Middle frontal gyrus (tissue), 1 donor: ENCODE measurements at regions not wholly inside any gene's neighbourhood (a gene's known extent, or its start where the extent isn't known, plus 50 kb on each side); places are given as distances from the start of the nearest gene placed in this dataset.
"Not testable (repeated sequence)": the region's sequence is repeated elsewhere in the genome, so short reads cannot be mapped to it uniquely, and the experiment has no call there.

ENCODE experiments used
- DNase-seq: peaks from one replicate; pipeline ENCODE4 v3.0.0-alpha.2; 2015; ENCODE audit warnings: low spot score; ENCODE audit errors: extremely low spot score

DNA sequence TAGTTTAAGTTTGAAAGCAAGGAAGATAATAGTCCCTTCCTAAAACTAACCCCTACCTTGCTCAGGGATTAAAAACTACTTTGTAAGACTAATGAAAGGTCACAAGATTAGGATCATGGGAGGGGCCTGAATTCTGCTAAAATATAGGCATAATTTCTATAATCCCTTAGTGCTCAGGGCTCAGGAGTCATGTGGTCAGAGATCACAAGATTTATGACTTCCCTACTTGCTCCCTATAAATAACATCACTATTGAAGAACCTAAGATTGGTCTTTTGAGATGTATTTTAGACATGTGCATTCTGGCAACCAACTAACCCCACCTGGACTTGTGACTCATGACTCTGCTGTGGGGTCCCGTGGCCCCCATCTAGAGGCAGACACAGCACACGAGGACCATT is 81.1 kb downstream of the STMND1 start:
- DNase-seq, result no peak

DNA sequence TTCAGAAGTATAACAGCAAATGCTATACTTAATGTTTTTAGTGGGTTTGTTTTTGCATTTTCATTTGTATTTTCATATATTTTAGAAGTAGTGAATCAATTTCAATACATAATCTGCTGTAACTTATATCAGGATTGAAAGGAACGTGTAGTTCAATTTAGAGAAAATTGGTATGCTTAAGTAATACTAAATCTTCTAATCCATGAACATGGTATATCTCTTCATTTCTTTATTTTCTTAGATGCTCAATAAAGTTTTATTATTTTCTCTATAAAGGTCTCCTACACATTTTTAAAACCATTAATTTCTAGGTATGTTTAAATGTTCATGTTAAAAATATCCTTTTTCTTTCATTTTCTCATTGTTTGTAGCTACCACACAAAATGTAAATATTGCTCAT is 85.1 kb downstream of the STMND1 start:
- no peak for DNase-seq

DNA sequence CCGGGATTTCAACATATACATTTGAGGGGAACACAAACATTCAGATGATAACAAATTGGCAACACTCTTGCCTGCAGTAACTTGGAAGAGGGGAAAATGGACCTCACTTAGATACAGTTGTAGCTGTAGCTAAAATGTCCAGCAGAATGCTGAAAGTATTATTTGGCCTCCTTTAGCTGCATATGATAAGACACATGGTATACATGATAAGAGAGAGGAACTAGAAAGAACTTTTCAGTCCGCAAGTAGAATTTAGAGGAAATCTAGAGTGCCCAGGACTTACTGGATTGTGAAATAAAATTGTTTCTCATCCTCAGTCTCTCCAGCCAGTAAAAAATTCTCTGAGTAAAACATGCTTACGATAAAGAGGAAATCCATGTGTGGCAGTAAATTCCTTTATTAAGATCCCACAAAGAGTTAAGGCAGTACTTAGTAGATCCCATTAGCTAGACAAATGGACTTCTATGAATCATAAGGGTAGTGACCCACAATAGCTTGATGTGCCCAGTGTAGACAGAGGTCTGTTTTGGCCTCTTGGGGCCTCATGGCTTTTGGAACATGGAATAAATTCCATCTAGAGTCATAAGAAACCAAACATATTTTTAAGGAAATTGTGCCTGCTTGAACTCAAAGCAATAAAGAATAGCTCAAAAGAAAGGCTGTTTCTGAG is 87.9 kb upstream of the RBM24 start:
- no peak for DNase-seq

DNA sequence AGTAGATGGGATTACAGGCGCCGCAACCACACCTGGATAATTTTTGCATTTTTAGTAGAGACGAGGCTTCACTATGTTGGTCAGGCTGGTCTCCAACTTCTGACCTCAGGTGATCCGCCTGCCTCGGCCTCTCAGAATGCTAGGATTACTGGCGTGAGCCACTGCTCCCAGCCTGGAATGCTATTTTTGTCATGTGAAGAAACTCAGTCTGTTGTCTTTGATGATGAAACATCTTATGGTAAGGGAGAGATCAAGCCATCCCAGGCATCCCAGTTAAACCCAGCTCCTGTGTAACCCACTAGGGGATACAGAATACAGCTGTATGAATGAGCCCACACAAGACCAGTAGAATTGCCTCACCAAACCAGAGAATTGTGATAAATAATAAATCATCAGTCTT is 83.6 kb upstream of the RBM24 start:
- DNase-seq, result no peak

DNA sequence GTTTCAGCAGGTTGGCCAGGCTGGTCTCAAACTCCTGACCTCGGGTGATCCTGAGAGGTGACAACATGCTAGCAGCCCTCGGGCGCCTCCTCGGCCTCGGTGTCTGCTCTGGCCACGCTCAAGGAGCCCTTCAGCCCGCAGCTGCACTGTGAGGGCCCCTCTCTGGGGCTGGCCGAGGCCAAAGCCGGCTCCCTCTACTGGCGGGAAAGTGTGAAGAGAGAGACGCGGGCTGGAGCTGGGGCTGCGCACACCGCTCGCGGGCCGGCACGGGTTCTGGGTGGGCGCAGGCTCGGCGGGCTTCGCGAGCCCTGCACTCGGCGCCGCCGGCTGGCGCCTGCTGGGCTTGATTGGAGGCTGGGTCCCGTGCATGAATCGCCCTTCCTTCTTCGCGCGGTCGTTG is 80.8 kb upstream of the RBM24 start:
- no peak for DNase-seq

DNA sequence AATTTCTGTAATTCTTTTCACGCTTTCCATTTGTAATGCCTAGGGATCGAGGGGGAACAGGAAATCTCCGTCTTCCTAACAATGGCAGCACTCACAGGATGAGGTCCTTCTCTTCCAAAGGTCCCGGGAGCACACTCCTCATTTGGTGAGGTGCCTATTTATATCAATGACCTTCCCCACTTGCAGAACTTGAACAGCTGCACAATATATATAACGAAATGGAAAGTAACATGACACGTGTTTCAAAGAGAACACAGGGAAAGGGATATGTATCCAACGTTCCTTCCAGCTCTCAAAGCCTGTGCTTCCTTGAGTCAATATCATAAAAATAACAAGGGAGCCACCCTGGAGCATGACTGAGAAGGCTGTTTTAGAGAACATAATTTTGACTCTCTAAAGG is 78.6 kb upstream of the RBM24 start:
- no peak for DNase-seq

DNA sequence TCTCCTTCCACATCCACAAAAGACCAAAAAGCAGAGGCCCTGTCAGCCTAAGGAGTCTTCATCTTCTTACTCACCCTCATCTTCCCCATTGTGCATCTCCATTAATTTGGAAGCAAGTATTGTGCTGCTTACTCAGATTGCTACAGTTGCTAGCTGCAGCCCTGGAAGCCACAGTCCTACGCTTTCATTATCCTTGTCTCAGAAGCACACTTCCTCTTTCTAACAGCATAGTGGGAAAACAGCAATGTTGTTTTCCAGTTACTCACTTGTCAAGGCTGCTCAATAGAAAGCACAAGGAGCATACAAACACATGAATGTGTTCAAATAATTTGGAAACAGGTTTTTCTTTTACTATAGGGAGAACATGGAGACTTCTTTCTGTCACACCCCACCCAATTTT is 76.6 kb upstream of the RBM24 start:
- no peak for DNase-seq

DNA sequence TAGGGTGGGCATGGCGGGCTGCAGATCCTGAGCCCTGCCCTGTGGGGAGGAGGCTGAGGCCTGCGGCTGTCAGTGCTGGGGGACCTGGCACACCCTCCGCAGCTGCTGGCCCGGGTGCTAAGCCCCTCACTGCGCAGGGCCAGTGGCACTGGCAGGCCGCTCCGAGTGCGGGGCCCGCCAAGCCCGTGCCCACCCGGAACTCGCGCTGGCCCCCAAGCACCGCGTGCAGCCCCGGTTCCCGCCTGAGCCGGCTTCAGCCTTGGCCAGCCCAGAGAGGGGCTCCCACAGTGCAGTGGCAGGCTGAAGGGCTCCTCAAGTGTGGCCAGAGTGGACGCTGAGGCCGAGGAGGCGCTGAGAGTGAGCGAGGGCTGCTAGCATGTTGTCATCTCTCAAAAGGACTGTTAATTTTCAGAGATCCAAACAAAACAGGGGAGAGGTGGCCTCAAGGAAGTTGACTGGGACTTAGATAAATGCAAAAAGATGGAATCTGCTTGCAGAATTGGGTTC is 74.5 kb upstream of the RBM24 start:
- no peak for DNase-seq

DNA sequence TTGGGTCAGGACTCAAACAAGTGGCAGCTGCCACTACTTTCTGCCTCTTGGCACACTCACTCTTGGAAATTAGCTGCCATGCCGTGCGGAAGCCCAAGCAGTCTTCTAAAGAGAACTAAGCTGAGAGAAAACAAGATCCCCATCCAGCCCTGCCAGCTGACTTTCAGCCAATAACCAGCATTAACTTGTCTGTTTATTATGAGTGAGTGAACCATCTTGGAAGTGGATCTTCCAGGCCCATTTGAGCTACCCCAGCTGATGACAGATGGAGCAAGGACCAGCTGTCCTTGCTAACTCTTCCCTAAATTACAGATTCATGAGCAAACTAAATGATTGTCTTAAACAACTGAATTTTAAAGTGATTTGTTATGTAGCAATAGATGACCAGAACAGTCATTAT is 73.9 kb upstream of the RBM24 start:
- DNase-seq, result no peak

DNA sequence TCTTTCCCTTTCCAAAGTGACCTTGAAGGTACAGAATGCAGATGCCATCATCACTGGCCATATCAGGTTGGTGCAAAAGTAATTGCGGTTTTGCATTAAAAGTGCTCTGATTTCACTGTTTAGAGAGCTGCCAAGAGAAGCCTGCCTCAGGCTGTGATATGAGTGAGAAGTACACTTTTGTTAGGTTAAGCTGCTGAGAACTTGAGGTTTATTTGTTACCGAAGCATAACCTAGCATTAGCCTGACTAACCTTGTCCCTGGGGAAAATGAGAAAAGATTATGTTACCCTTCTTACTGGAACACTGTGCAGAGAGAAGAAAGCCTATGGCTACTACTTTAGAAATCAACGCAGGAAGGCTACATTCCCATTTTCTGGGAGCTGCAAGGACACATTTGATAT is 70.5 kb upstream of the RBM24 start:
- DNase-seq, result no peak

DNA sequence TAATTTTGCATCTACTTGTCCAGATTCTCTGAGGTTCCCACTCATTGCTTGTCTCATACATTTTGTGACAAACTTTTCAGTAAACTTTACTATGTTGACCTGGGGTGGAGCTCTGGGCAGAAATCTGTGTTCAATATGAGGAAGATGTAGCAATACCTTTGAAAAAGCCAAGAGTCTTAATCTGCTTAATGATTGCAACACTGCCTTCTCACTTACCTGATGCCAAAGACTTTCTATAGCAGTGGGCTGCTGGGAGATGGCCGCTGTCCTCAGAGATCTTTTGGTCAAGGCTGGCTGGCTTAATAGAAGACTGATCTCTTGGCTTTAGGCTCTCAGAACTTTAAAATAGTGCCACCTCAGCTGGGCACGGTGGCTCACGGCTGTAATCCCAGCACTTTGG is 70.1 kb upstream of the RBM24 start:
- no peak for DNase-seq

DNA sequence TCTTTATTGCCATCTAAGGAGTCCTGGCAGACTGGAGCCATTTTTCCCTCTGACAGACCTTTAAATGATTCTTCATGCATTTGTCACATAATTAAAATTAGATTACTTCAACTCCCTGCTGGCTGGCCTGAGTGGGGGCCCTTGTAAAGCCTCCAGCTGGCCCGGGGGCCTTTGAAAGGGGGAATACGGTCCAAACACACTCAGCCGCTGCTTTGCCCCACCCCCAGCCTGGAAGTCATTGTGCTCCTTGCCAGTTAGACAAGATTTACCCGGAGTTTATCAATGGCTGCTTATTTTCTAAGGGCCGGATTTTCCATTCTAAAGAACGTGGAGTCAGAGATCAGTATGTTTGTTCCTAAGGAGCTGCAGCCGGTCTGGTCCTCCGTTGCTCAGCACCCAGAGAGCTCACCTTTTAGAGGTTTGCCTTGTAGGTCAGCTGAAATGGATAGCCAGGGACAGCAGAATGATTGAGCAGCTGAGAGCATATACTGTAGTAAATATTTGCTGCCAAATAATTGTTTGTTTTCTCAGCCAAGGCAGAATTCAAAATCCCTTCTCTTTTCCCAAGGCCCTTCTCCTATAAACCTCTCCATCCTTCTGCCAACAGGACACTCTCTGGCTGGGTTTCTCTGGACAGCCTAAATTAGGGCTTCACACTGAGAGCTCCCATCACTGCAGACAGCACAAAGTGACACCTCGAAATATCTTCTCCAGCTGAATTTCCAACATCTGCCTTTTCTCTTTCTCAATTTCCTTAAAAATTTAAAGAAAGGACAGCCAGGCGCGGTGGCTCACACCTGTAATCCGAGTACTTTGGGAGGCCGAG is 68.4 kb upstream of the RBM24 start:
- DNase-seq, result no peak

DNA sequence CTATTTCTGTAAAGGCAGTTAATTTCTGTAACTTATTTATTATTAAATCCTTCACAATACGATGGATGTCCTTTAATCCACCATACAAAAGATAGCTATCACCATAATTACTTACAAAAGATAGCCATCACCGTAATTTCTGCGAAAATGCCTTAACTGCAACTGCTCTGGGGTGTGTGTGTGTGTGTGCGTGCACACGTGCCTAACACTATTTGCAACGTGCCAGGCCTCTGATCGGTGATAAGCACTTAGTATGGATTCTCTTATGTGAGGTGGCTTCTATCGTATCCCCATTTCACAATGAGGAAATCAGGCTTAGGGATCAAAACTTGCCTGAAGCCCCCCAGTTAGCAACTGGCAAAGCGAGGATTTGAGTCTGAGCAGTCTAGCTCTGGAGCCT is 67.1 kb upstream of the RBM24 start:
- no peak for DNase-seq

DNA sequence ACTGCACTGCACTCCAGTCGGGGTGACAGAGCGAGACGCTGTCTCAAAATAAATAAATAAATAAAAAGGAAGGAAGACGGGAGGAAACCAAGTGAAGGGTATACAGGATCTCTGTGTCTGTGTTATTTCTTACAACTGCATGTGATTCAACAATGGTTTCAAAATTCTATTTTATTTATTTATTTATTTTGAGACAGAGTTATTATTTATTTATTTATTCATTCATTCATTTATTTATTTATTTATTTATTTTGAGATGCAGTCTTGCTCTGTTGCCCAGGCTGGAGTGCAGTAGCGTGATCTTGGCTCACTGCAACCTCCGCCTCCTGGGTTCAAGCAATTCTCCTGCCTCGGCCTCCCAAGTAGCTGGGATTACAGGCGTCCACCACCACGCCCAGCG is 64.2 kb upstream of the RBM24 start:
- DNase-seq, result not testable (repeated sequence)

DNA sequence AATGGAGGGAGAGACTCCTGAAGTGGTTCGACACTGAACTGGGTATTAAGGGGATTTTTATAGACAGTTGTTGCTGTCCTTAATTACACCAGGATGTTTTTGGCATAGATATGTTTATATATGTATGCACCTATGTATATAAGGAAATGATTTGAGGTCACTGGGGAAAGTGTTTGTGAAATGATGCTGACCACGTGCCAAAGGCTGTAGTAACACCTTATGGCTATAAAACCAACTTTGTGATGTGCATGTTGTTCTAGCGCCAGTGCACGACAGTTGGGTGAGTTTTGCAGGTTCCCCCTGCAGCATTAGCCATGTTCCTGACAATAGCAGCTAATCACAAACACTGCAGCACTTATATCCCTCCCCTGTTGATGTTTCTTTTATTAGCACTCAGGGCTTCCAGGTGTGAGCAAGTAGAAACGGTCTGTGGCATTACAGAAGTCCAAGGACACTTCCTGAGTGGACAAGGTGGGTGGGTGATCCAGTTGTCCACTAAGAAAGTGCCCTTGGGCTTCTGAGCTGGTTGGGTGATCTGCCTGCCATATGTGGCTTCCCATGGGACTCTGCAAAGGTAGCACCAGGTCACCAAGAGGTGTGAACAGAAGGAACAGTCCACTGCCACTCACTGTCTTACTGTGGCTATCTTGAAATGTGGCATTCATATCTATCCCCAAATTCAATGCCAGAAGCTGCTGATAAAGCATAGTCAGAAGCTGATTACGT is 63.0 kb upstream of the RBM24 start:
- DNase-seq, result no peak

DNA sequence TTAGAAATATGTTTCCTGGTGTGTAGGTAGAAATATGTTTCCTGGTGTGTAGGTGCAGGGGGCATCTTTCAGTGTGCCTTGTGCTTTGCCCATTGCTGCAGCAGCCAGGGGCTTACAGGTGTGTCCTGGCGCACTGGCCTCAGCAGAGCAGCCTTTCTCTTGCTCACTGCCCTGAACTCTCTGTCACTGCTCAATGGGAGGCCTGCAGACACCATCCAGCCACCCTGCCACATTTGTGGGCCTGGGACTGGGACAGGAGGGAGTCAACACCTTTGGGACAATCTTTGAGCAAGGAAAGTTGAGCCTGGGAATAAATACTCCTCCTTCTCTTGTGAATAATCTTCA is 62.4 kb upstream of the RBM24 start:
- no peak for DNase-seq

DNA sequence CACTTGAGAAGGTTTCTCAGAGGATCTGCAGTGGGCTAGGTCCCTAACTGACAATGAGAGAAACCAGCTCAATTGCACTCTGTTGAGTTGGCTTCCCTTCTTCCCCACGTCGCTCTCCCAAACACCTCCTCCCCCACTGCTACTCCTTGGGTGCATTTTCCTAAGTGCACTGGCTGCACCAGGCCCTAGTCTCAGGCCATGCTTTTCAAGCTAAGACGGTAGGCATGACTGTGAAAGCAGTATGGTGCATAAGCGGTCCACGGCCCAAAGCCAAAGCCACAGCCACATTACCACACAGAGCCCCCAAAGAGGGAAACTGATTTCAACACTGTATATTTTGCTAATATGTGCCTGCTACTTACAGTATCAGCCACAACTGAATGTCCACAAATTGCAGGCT is 62.1 kb upstream of the RBM24 start:
- no peak for DNase-seq

DNA sequence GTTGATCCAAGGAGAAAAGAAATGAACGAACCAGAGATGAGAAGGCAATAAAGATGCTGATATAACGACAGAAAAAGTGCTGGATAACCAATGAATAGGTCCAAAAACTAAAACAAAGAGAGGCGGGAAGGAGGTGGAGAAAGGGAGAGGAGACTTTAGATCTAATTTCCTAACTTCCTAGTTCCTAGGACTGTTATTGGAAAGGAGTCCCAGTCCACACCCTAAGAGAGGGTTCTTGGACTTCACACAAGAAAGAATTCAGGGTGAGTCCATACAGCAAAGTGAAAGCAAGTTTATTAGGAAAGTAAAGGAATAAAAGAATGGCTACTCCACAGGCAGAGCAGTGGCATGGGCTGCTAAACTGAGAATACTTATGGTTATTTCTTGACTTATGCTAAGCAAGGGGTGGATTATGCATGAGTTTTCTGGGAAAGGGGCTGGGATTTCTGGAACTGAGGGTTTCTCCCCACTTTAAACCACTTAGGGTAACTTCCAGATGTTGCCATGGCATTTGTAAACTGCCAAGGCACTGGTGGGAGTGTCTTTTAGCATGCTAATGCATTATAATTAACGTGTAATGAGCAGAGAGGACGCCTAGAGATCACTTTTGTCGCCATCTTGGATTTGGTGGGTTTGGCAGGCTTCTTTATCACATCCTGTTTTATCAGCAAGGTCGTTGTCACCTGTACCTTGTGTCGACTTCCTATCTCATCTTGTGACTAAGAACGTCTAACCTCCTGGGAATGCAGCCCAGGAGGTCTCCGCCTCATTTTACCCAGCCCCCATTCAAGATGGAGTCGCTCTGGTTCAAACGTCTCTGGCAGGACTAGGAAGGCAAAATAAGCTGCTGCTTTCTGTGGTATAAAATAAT is 60.9 kb upstream of the RBM24 start:
- no peak for DNase-seq

DNA sequence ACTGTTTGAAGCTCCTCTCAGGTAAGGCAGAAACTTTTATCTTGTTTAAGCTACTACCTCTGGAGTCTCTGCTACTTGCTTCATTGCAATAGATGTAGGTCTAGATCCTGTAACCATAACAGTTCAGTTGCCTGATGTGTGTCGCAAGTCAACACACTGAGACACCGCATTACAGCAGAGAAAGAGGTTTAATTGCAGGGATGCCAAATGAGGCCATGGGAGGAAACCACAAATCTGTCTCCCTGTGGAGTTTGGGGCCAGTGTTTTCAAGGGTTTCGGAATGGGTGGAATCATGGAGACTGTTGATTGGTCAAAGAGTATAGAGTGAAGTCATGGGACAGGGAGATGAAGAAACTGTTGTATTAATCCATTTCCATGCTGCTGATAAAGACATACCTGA is 57.1 kb upstream of the RBM24 start:
- no peak for DNase-seq

DNA sequence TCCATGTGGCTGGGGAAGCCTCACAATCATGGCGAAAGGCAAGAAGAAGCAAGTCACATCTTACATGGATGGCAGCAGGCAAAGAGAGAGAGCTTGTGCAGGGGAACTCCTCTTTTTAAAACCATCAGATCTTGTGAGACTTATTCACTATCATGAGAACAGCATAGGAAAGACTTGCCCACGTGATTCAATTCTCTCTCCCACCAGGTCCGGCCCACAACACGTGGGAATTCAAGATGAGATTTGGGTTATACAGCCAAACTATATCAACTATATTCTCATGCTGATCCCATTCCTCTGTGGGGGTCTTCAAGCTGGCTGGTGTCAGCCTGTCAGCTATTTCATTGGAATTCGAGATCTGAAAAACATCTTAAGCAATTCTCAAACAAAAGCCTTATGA is 56.7 kb upstream of the RBM24 start:
- DNase-seq, result not testable (repeated sequence)
